ENCODE measurements at regions not wholly inside any gene's neighbourhood (a gene's known extent, or its start where the extent isn't known, plus 50 kb on each side); places are given as distances from the start of the nearest gene placed in this dataset.

DNA sequence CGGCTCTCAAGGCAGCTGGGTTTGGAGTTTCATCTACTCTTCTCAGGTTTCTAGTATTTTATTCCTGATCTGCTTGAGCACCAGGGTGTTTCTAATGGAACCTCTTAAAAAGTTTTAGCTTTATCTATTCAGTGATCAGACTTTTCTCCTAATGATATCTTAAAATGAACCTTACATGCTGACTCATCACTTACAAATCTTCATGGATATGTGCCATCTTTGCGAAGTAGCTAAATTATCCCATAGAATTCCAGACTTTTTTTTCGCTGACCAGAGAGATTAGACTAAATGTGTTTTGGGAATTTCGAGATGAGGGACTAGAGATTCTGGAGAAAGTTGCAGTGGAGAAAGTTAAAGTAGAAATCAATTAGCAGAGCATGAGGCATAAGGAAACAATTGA is 401.0 kb downstream of the GRB14 start:
- Histone ChIP-seq H3K23ac (ENCODE audit: low read depth, low read length) (no peak overlapping the region), H3K4me2 (ENCODE audit: low read depth, low read length) (no peak overlapping the region), H2BK15ac (ENCODE audit: low read depth, low read length) (no peak overlapping the region), H2AK5ac (ENCODE audit: low read depth, low read length) (no peak overlapping the region), H2AK9ac (replicated peaks; ENCODE audit: low read depth, low read length, poor library complexity) (no peak overlapping the region), H3K18ac (ENCODE audit: low read depth, low read length) (no peak overlapping the region), H3K36me3 (ENCODE audit: control insufficient read depth, insufficient read depth, low read length) (no peaks in the 10 kb centered on the region), H4K8ac (ENCODE audit: low read depth in 2 of 2, low read length in 2 of 2) (no peak overlapping the region), H4K20me1 (ENCODE audit: insufficient read depth, low read length) (no peaks in the 10 kb centered on the region), H2BK5ac (ENCODE audit: low read depth, low read length, poor library complexity, severe bottlenecking) (no peak overlapping the region), H3K14ac (replicated peaks; ENCODE audit: low read depth, low read length) (no peak overlapping the region), H4K91ac (ENCODE audit: insufficient read depth, low read depth, low read length) (no peak overlapping the region), H3K4ac (ENCODE audit: low read depth, low read length) (no peak overlapping the region), H3K56ac (ENCODE audit: extremely low read depth, insufficient read depth, low read length) (no peak overlapping the region), H3K27ac (ENCODE audit: insufficient read depth, low read length) (no peak overlapping the region), H2AFZ (replicated peaks; ENCODE audit: low read length, poor library complexity) (no peak overlapping the region), H4K5ac (ENCODE audit: low read depth, low read length) (no peak overlapping the region), H3K27me3 (ENCODE audit: control insufficient read depth, insufficient read depth, low read length) (no peaks in the 10 kb centered on the region), H3K9me1 (ENCODE audit: insufficient read depth, low read length) (no peaks in the 10 kb centered on the region), H3K9ac (ENCODE audit: low read depth, low read length) (no peak overlapping the region), H3K9me3 (ENCODE audit: control insufficient read depth, insufficient read depth, low read length) (no peaks in the 10 kb centered on the region), H3K79me1 (ENCODE audit: low read depth in 1 of 2, low read length in 2 of 2) (no peaks in the 10 kb centered on the region), H3K4me3 (ENCODE audit: insufficient read depth, low read depth, low read length) (no peak overlapping the region), H2BK120ac (ENCODE audit: low read depth, low read length) (no peak overlapping the region), H3K4me1 (ENCODE audit: control insufficient read depth, insufficient read depth, low read length) (no peaks in the 10 kb centered on the region), H2BK20ac (ENCODE audit: low read depth, low read length) (no peak overlapping the region)
- no peak for DNase-seq
- ATAC-seq (ENCODE audit: low read depth) = no peak
- WGBS, 2 experiments (ENCODE audit: extremely low coverage in 2 of 2, insufficient read length in 1 of 2) = 38% methylated on average over 1 of the region's 4 CpGs; no CpG with 5 or more reads in 1 of the 2 experiments
- TF ChIP-seq MXI1 (IDR thresholded peaks at IDR 0.05; ENCODE audit: borderline replicate concordance, low read depth, low read length) = no peak
- no peak for TF ChIP-seq RFX5 (IDR thresholded peaks at IDR 0.05; ENCODE audit: low read depth, low read length)
- TF ChIP-seq MAFK (IDR thresholded peaks at IDR 0.05; ENCODE audit: low read depth, low read length) = peak; percentile 96
- no peak for TF ChIP-seq RAD21 (IDR thresholded peaks at IDR 0.05; ENCODE audit: low read length)
- dilution Hi-C loops (cut with HindIII; ENCODE audit: low sequenced_read_pairs, unreplicated experiment) = no loop called here
- POLR2A ChIA-PET (ENCODE audit: unreplicated experiment) = no interaction called here
- in situ Hi-C loops (cut with MboI; ENCODE audit: low sequenced_read_pairs) = no loop called here
- CTCF ChIA-PET = interaction anchor here (1.5 kb wide), 1 partner anchor 11 kb away, joined by 4 read pairs; no protein-coding TSS in a partner anchor
- intact Hi-C loops (cut with micrococcal nuclease) = no loop called here
- no TSS peak for BruUV-seq (replicated peaks)

Data from IMR-90 (cell line).